Parathyroid adenoma (tissue), 2 donors: ENCODE measurements at regions not wholly inside any gene's neighbourhood (a gene's known extent, or its start where the extent isn't known, plus 50 kb on each side); places are given as distances from the start of the nearest gene placed in this dataset.

Experiments
- H2AFZ ChIP-seq: fragments of 300-600 bp; sonication (generic); one replicate; pipeline ENCODE4 v1.7.0; 2017; ENCODE audit warnings: antibody characterized with exemption, mild to moderate bottlenecking
- H3K27ac ChIP-seq: fragments of 300-600 bp; sonication (generic); one replicate; pipeline ENCODE4 v1.7.0; 2017
- H3K27me3 ChIP-seq: fragments of 300-600 bp; sonication (generic); one replicate; pipeline ENCODE4 v1.7.0; 2017; ENCODE audit warnings: low read length; ENCODE audit not compliant: control insufficient read depth, insufficient read depth
- H3K36me3 ChIP-seq: fragments of 300-600 bp; sonication (generic); one replicate; pipeline ENCODE4 v1.7.0; 2017; ENCODE audit warnings: low read length; ENCODE audit not compliant: control insufficient read depth, insufficient read depth
- H3K4me1 ChIP-seq: fragments of 300-600 bp; sonication (generic); one replicate; pipeline ENCODE4 v1.7.0; 2017; ENCODE audit warnings: control low read depth
- H3K4me2 ChIP-seq: fragments of 300-600 bp; sonication (generic); one replicate; pipeline ENCODE4 v1.7.0; 2017; ENCODE audit warnings: low read length
- H3K4me3 ChIP-seq: fragments of 300-600 bp; sonication (generic); one replicate; pipeline ENCODE4 v1.7.0; 2017; ENCODE audit warnings: low read depth, low read length
- H3K79me2 ChIP-seq: fragments of 300-600 bp; sonication (generic); one replicate; pipeline ENCODE4 v1.7.0; 2017; ENCODE audit warnings: control low read depth
- H3K9ac ChIP-seq: fragments of 300-600 bp; sonication (generic); one replicate; pipeline ENCODE4 v1.7.0; 2017; ENCODE audit warnings: mild to moderate bottlenecking
- H3K9me3 ChIP-seq: fragments of 300-600 bp; sonication (generic); one replicate; pipeline ENCODE4 v1.7.0; 2017; ENCODE audit warnings: low read length; ENCODE audit not compliant: control insufficient read depth
- CTCF ChIP-seq: fragments of 300-600 bp; sonication (generic); IDR thresholded peaks from one replicate; pipeline ENCODE4 v1.7.0; 2017; ENCODE audit warnings: antibody characterized with exemption, mild to moderate bottlenecking
- donor health status: primary hyperparathyroidism.

GRCh38 chr10:55137063-55137462, 336.0 kb upstream of the PCDH15 start:
- H3K4me2 ChIP-seq = no peak overlapping the region
- no peaks in the 10 kb centered on the region for H3K36me3 ChIP-seq
- H3K79me2 ChIP-seq = no peaks in the 10 kb centered on the region
- no peak overlapping the region for H3K4me3 ChIP-seq
- H2AFZ ChIP-seq = no peak overlapping the region
- TF ChIP-seq CTCF = no peak
- H3K27ac ChIP-seq = no peak overlapping the region
- H3K4me1 ChIP-seq = no peaks in the 10 kb centered on the region
- H3K27me3 ChIP-seq = no peaks in the 10 kb centered on the region
- H3K9me3 ChIP-seq = no peaks in the 10 kb centered on the region
- H3K9ac ChIP-seq = no peak overlapping the region

GRCh38 chr10:55104738-55105137, 303.7 kb upstream of the PCDH15 start:
- Histone ChIP-seq H3K4me3 (no peak overlapping the region), H3K4me2 (no peak overlapping the region), H3K4me1 (no peaks in the 10 kb centered on the region), H3K27ac (no peak overlapping the region), H3K36me3 (no peaks in the 10 kb centered on the region), H2AFZ (no peak overlapping the region), H3K79me2 (no peaks in the 10 kb centered on the region), H3K9me3 (no peaks in the 10 kb centered on the region), H3K9ac (no peak overlapping the region), H3K27me3 (no peaks in the 10 kb centered on the region)
- TF ChIP-seq CTCF = no peak

- no peak for TF ChIP-seq CTCF
- H3K4me2 ChIP-seq = no peak overlapping the region
- no peaks in the 10 kb centered on the region for H3K4me1 ChIP-seq
- H3K9me3 ChIP-seq = no peaks in the 10 kb centered on the region
- no peaks in the 10 kb centered on the region for H3K27me3 ChIP-seq
- H3K36me3 ChIP-seq = no peaks in the 10 kb centered on the region
- H3K9ac ChIP-seq = no peak overlapping the region
- H3K27ac ChIP-seq = no peak overlapping the region
- H2AFZ ChIP-seq = no peak overlapping the region
- no peak overlapping the region for H3K4me3 ChIP-seq
- H3K79me2 ChIP-seq = no peaks in the 10 kb centered on the region
Observed at GRCh38 chr10:55098452-55098851, 297.4 kb upstream of the PCDH15 start.

GRCh38 chr10:55091691-55092328, 290.8 kb upstream of the PCDH15 start:
- H3K27me3 ChIP-seq = no peaks in the 10 kb centered on the region
- no peak overlapping the region for H3K4me3 ChIP-seq
- H3K9ac ChIP-seq = no peak overlapping the region
- no peak overlapping the region for H3K27ac ChIP-seq
- H3K4me2 ChIP-seq = no peak overlapping the region
- H3K79me2 ChIP-seq = no peaks in the 10 kb centered on the region
- H2AFZ ChIP-seq = no peak overlapping the region
- peak; percentile 77 for TF ChIP-seq CTCF
- H3K4me1 ChIP-seq = no peaks in the 10 kb centered on the region
- H3K36me3 ChIP-seq = no peaks in the 10 kb centered on the region
- no peaks in the 10 kb centered on the region for H3K9me3 ChIP-seq

GRCh38 chr10:55078121-55078520, 277.1 kb upstream of the PCDH15 start:
- Histone ChIP-seq H3K4me3 (no peak overlapping the region), H3K27ac (no peak overlapping the region), H2AFZ (no peak overlapping the region), H3K4me1 (no peaks in the 10 kb centered on the region), H3K9ac (no peak overlapping the region), H3K4me2 (no peak overlapping the region), H3K36me3 (no peaks in the 10 kb centered on the region), H3K27me3 (no peaks in the 10 kb centered on the region), H3K79me2 (no peaks in the 10 kb centered on the region), H3K9me3 (no peaks in the 10 kb centered on the region)
- TF ChIP-seq CTCF = no peak
